K562 (cell line): ENCODE measurements at regions not wholly inside any gene's neighbourhood (a gene's known extent, or its start where the extent isn't known, plus 50 kb on each side); places are given as distances from the start of the nearest gene placed in this dataset.

ENCODE experiments used
- ATAC-seq: fragments of 200-7000 bp; cut with Tn5 transposase; 3 replicates; pipeline ENCODE4 v1.9.1; 2020; ENCODE audit warnings: moderate library complexity
- BruUV-seq: library from RNA; stranded (reverse); fragments of 400-500 nt; replicated peaks from 2 replicates; lab custom pipeline; 2021; lab: Mats Ljungman, UMichigan
- CTCF ChIA-PET: fragments of 300-600 bp; formaldehyde crosslinking; extraction: SDS; loops from one replicate; lab custom pipeline; 2021; ENCODE audit warnings: low intra/inter-chr PET ratio; lab: Yijun Ruan, JAX
- POLR2A ChIA-PET: fragments of 300-600, 350-650 bp; sonication (Branson Sonifier 250); formaldehyde crosslinking; extraction: SDS; loops from one replicate; lab custom pipeline; 2021; ENCODE audit warnings: antibody characterized with exemption, inconsistent platforms; lab: Yijun Ruan, JAX
- DNase-seq, 4 experiments: peaks; one replicate each; pipeline versions ENCODE4 v3.0.0 to v3.0.0-alpha.2; 2011 to 2018; ENCODE audit warnings: low spot score in 3 of 4, mixed read lengths in 3 of 4; ENCODE audit errors: extremely low read depth in 1 of 4
- FAIRE-seq: peaks from 2 replicates; lab custom pipeline; 2011; peaks lifted over from hg19 to GRCh38; lab: Jason Lieb, UNC
- H2AFZ ChIP-seq: 2 replicates; pipeline ENCODE4 v1.6.0; 2011; ENCODE audit warnings: low read depth, low read length, control low read depth, inconsistent platforms
- H3K27ac ChIP-seq: fragments of 200-600 bp; 3 replicates; pipeline ENCODE4 v1.8.0; 2011; ENCODE audit warnings: low read depth, mild to moderate bottlenecking, control low read depth, inconsistent platforms, low read length, moderate library complexity, mixed read lengths; ENCODE audit errors: extremely low read depth
- H3K27me3 ChIP-seq, 2 experiments: fragments of 300-600 bp in 1 of 2; 2 replicates in 1 of 2; 3 replicates in 1 of 2; pipeline versions ENCODE4 v1.6.0 to v1.8.0; 2011; ENCODE audit warnings: inconsistent platforms in 2 of 2, low read length in 2 of 2, mild to moderate bottlenecking in 1 of 2, mixed read lengths in 1 of 2, moderate library complexity in 1 of 2; ENCODE audit not compliant: control insufficient read depth in 2 of 2, insufficient read depth in 2 of 2
- H3K36me3 ChIP-seq: fragments of 300-600 bp; 3 replicates; pipeline ENCODE4 v1.8.0; 2011; ENCODE audit warnings: mild to moderate bottlenecking, low read length, inconsistent platforms; ENCODE audit not compliant: control insufficient read depth, insufficient read depth
- H3K4me1 ChIP-seq, 2 experiments: fragments of 200-600 bp in 1 of 2; replicated peaks in 1 of 2; 2 replicates in 1 of 2; 3 replicates in 1 of 2; pipeline versions ENCODE4 v1.5.1 to v1.8.0; 2011; ENCODE audit warnings: inconsistent platforms in 2 of 2, low read length in 2 of 2, mild to moderate bottlenecking in 1 of 2, mixed read lengths in 1 of 2, moderate library complexity in 1 of 2; ENCODE audit not compliant: control insufficient read depth in 2 of 2, insufficient read depth in 2 of 2
- H3K4me2 ChIP-seq: 2 replicates; pipeline ENCODE4 v1.6.1; 2011; ENCODE audit warnings: low read length, control low read depth, inconsistent platforms, mixed read lengths; ENCODE audit not compliant: insufficient read depth
- H3K4me3 ChIP-seq: fragments of 200-600 bp; sonication (generic), shearing (Covaris generic); 2 replicates; pipeline ENCODE4 v1.5.1; 2016; ENCODE audit warnings: control low read depth, inconsistent platforms
- H3K79me2 ChIP-seq: fragments of 200-600 bp; 3 replicates; pipeline ENCODE4 v1.8.0; 2011; ENCODE audit warnings: low read length, inconsistent platforms; ENCODE audit not compliant: control insufficient read depth, insufficient read depth
- H3K9ac ChIP-seq, 2 experiments: 2 replicates each; pipeline versions ENCODE4 v1.6.0 to v1.6.1; 2011; ENCODE audit warnings: low read depth in 2 of 2, low read length in 2 of 2, control low read depth in 1 of 2, inconsistent platforms in 1 of 2, mild to moderate bottlenecking in 1 of 2, mixed read lengths in 1 of 2; ENCODE audit not compliant: insufficient read depth in 1 of 2
- H3K9me1 ChIP-seq: one replicate; pipeline ENCODE4 v1.6.0; 2011; ENCODE audit warnings: inconsistent platforms, mild to moderate bottlenecking, low read length, moderate library complexity; ENCODE audit not compliant: control insufficient read depth, insufficient read depth
- H3K9me3 ChIP-seq: replicated peaks from 2 replicates; pipeline ENCODE4 v1.5.1; 2011; ENCODE audit warnings: low read depth, low read length, inconsistent platforms; ENCODE audit not compliant: control insufficient read depth, insufficient read depth
- H4K20me1 ChIP-seq: replicated peaks from 2 replicates; pipeline ENCODE4 v1.6.1; 2011; ENCODE audit warnings: low read length, inconsistent platforms, mixed read lengths; ENCODE audit not compliant: control insufficient read depth, insufficient read depth
- ATF3 ChIP-seq, 2 experiments: fragments of 450-650 bp in 1 of 2; sonication (generic) in 1 of 2; formaldehyde crosslinking in 1 of 2; IDR thresholded peaks in 1 of 2; conservative IDR thresholded peaks in 1 of 2; 2 replicates each; pipeline versions ENCODE4 v1.6.1 to v1.8.1; 2016 to 2023; ENCODE audit warnings: mild to moderate bottlenecking in 2 of 2, moderate library complexity in 2 of 2, inconsistent platforms in 1 of 2, missing genetic modification reagents in 1 of 2
- HDAC3 ChIP-seq: fragments of 450-650 bp; IDR thresholded peaks from 2 replicates; pipeline ENCODE4 v1.6.1; 2018; ENCODE audit warnings: borderline replicate concordance, mild to moderate bottlenecking, moderate library complexity; ENCODE audit not compliant: partially characterized antibody
- MAFG ChIP-seq: fragments of 450-650 bp; conservative IDR thresholded peaks from 2 replicates; pipeline ENCODE4 v1.6.1; 2016; ENCODE audit warnings: missing genetic modification characterization, missing compliant biosample characterization
- TAF1 ChIP-seq: IDR thresholded peaks from 2 replicates; pipeline ENCODE4 v1.6.1; 2011; ENCODE audit warnings: mild to moderate bottlenecking, low read length, moderate library complexity; ENCODE audit not compliant: insufficient read depth, control insufficient read depth, severe bottlenecking; ENCODE audit errors: extremely low read depth
- TAF7 ChIP-seq: fragments of 450-650 bp; IDR thresholded peaks from 2 replicates; pipeline ENCODE4 v1.6.1; 2016; ENCODE audit warnings: missing genetic modification characterization, missing compliant biosample characterization
- ZNF140 ChIP-seq: fragments of 250-450 bp; sonication (Bioruptor Pico); IDR thresholded peaks from 2 replicates; pipeline ENCODE4 v1.8.0; 2021; ENCODE audit warnings: moderate library complexity, mild to moderate bottlenecking, inconsistent platforms
- ZNF407 ChIP-seq: fragments of 450-650 bp; IDR thresholded peaks from 2 replicates; pipeline ENCODE4 v1.6.1; 2016; ENCODE audit warnings: low read depth
- ZNF507 ChIP-seq: conservative IDR thresholded peaks from 2 replicates; pipeline ENCODE4 v1.6.1; 2017; ENCODE audit warnings: missing genetic modification characterization, missing compliant biosample characterization
- ZSCAN32 ChIP-seq: fragments of 450-650 bp; formaldehyde crosslinking; IDR thresholded peaks from 2 replicates; pipeline ENCODE4 v1.4.0; 2020; ENCODE audit warnings: mild to moderate bottlenecking, moderate library complexity
- WGBS: fragments of 100-300 bp; shearing (Covaris generic); methylation state at CpG from one replicate; pipeline ENCODE4 v1.1.6; 2016; ENCODE audit warnings: low coverage, mixed read lengths; ENCODE audit not compliant: insufficient coverage; ENCODE audit errors: missing lambda C conversion rate; 5-methylcytosine and 5-hydroxymethylcytosine counted together
- in situ Hi-C: fragments of 300-500 bp; cut with MboI; formaldehyde crosslinking; loops from 4 replicates; pipeline ENCODE4 v1.15.0; 2018; ENCODE audit warnings: inconsistent platforms, mixed read lengths
- intact Hi-C: fragments of 100-400 bp; cut with micrococcal nuclease; formaldehyde crosslinking; loops from 2 replicates; pipeline ENCODE4 v1.14.2; 2022

GRCh38 chr4:82201303-82201702 is 172.5 kb downstream of the HNRNPD start (continued):
- TF ChIP-seq ZSCAN32: no peak
- TF ChIP-seq TAF7 (tag): no peak

GRCh38 chr4:82200046-82200445 is 173.7 kb downstream of the HNRNPD start:
- in situ Hi-C loops (loop anchor here (5.0 to 10.0 kb wide), 2 partner anchors 735 to 793 kb away; no protein-coding TSS in a partner anchor), intact Hi-C loops (loop anchor here (5.0 kb wide), 1 partner anchor 67 kb away; no protein-coding TSS in a partner anchor)
- Histone ChIP-seq H2AFZ (no peak overlapping the region), H3K4me3 (no peak overlapping the region), H4K20me1 (no peaks in the 10 kb centered on the region), H3K9ac (no peak overlapping the region), H3K9me1 (no peaks in the 10 kb centered on the region), H3K27ac (no peak overlapping the region), H3K9me3 (no peaks in the 10 kb centered on the region), H3K4me2 (no peak overlapping the region), H3K27me3 (no peaks in the 10 kb centered on the region), H3K4me1 (no peaks in the 10 kb centered on the region), H3K36me3 (no peaks in the 10 kb centered on the region), H3K79me2 (no peaks in the 10 kb centered on the region)
- ATAC-seq (no peak), FAIRE-seq (no peak), DNase-seq (no peak)
- WGBS: 0% methylated on average over 1 of the region's 1 CpG
- POLR2A ChIA-PET: no interaction called here
- CTCF ChIA-PET: interaction anchor here (0.8 to 2.9 kb wide), 3 partner anchors 736 to 794 kb away, joined by 3 to 28 read pairs (median 8); no protein-coding TSS in a partner anchor
- no TSS peak for BruUV-seq
- TF ChIP-seq ZNF140 (CRISPR knock-in tag) (no peak), ZNF407 (no peak), HDAC3 (no peak), ZNF507 (no peak), ATF3 (IDR thresholded peaks at IDR 0.05) (no peak), ATF3 (CRISPR knock-in tag; conservative IDR thresholded peaks at IDR 0.05) (no peak), TAF1 (no peak), MAFG (no peak)
